ENCODE measurements at regions not wholly inside any gene's neighbourhood (a gene's known extent, or its start where the extent isn't known, plus 50 kb on each side); places are given as distances from the start of the nearest gene placed in this dataset.

DNA sequence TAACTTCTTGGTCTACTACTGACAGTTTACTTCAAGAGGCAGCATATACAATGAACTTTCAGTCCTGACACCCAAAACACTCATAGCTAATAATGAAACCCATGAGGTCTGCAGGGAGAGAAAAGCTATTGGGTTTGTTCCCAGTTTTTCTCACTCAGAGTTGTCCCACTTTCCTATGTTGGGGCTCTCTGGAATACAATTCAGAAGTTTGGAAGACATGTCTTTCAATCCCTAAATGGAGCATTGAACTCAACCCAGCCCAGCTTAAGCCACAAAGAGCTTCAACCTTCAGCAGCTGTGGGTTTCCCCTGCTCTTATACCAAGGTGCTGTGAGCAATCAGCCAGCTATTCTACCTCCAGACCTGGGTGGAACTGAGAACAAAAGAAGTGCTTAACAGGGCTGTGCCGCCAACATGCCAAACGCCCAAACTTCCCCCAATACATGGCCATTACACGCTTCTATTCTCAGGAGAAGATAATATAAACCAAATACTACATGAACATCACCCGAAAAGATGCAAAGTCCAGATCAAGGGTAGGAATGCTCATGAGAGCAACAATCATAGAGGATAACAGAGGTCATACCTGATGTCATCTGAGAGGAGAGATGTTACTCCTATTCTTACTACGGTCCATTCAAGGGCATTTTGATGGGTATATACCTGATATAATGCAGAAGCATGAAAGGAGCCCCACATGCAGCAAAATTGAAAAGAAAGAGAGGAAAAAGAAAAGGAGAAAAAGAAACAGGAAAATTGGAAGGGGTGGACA, 131.2 kb upstream of the TGFBR2 start:
- H3K36me3 ChIP-seq (ENCODE audit: control insufficient read depth in 2 of 4, insufficient read depth in 4 of 4, low read length in 3 of 4): no peaks in the 10 kb centered on the region

More for the DNA sequence above, 131.2 kb upstream of the TGFBR2 start:
- no peak overlapping the region for H4K91ac ChIP-seq (replicated peaks; ENCODE audit: insufficient read length, low read length)
- TF ChIP-seq ASH2L (IDR thresholded peaks at IDR 0.05; ENCODE audit: low read length): no peak
- no peak for TF ChIP-seq HDAC6 (IDR thresholded peaks at IDR 0.05; ENCODE audit: low read depth, low read length)
- TF ChIP-seq JUND (IDR thresholded peaks at IDR 0.05; ENCODE audit: low read length): no peak
- no peak for TF ChIP-seq SP1 (IDR thresholded peaks at IDR 0.05; ENCODE audit: low read depth, low read length)
- no peak for TF ChIP-seq HDAC2 (IDR thresholded peaks at IDR 0.05; ENCODE audit: borderline replicate concordance in 1 of 2, low read depth in 2 of 2, low read length in 2 of 2)
- TF ChIP-seq CHD2 (IDR thresholded peaks at IDR 0.05; ENCODE audit: low read length): no peak
- TF ChIP-seq CEBPB (IDR thresholded peaks at IDR 0.05; ENCODE audit: low read depth, low read length): no peak
- no peak for TF ChIP-seq PHF8 (conservative IDR thresholded peaks at IDR 0.05; ENCODE audit: low read depth, low read length)
- TF ChIP-seq MAX (IDR thresholded peaks at IDR 0.05): no peak
- no peak for TF ChIP-seq RFX5 (IDR thresholded peaks at IDR 0.05; ENCODE audit: borderline replicate concordance, low read depth, low read length)
- no peak for TF ChIP-seq KDM5A (IDR thresholded peaks at IDR 0.05; ENCODE audit: low read length)
- no peak for TF ChIP-seq RAD21 (IDR thresholded peaks at IDR 0.05 in 1 of 2, conservative IDR thresholded peaks at IDR 0.05 in 1 of 2; ENCODE audit: low read depth in 2 of 2, low read length in 2 of 2)
- H2BK15ac ChIP-seq (ENCODE audit: low read length): no peak overlapping the region
- no peak overlapping the region for H3K9ac ChIP-seq (replicated peaks in 1 of 4; ENCODE audit: extremely low read depth in 1 of 4, low read depth in 3 of 4, low read length in 3 of 4)
- H2AFZ ChIP-seq (ENCODE audit: low read length): peak overlapping the region; percentile 9; the same call in 1 of the 2 replicates
- H3K27me3 ChIP-seq (replicated peaks in 1 of 4; ENCODE audit: control insufficient read depth in 3 of 4, extremely low read depth in 1 of 4, insufficient read depth in 3 of 4, low read length in 3 of 4): no peaks in the 10 kb centered on the region
- no peak overlapping the region for H4K5ac ChIP-seq (ENCODE audit: insufficient read length, low read depth, low read length)
- no peak overlapping the region for H2BK120ac ChIP-seq (replicated peaks; ENCODE audit: low read depth, low read length)
- H3K4me2 ChIP-seq (ENCODE audit: insufficient read depth in 1 of 2, low read depth in 2 of 2, low read length in 2 of 2): no peak overlapping the region
- H3K18ac ChIP-seq (ENCODE audit: extremely low read depth, low read length): no peak overlapping the region
- no peak overlapping the region for H3K14ac ChIP-seq (ENCODE audit: insufficient read length)
- H3K23ac ChIP-seq (ENCODE audit: insufficient read length): no peak overlapping the region
- no peaks in the 10 kb centered on the region for H3K79me1 ChIP-seq (ENCODE audit: low read depth, low read length)
- 83% methylated on average over 5 of the region's 5 CpGs; no CpG with 5 or more reads in 1 of the 2 experiments for WGBS, 2 experiments (ENCODE audit: extremely low coverage in 1 of 2, insufficient coverage in 1 of 2, insufficient read length in 1 of 2, insufficient replicate concordance in 2 of 2, low coverage in 1 of 2, low lambda C conversion rate in 2 of 2, missing lambda C conversion rate in 1 of 2)
- H4K20me1 ChIP-seq (replicated peaks in 1 of 2; ENCODE audit: control insufficient read depth in 1 of 2, insufficient read depth in 2 of 2, low read length in 2 of 2): no peaks in the 10 kb centered on the region
- H3K4ac ChIP-seq (replicated peaks; ENCODE audit: insufficient read length, low read depth, low read length): no peak overlapping the region
- no peak overlapping the region for H2BK20ac ChIP-seq (ENCODE audit: low read length)
- FAIRE-seq (no peak), DNase-seq (ENCODE audit: low read depth in 1 of 2, low spot score in 2 of 2) (no peak)
- H2BK12ac ChIP-seq (ENCODE audit: low read depth, low read length): no peak overlapping the region
- ChIA-PET POLR2A (ENCODE audit: partially characterized antibody) (no interaction called here), CTCF (ENCODE audit: partially characterized antibody) (interaction anchor here (0.7 kb wide), 1 partner anchor 16 kb away, joined by 3 read pairs; no protein-coding TSS in a partner anchor)
- peaks cover 0 to 3% (median 0%) of the 10 kb centered on the region in 4 experiments; a peak in 1 of 7 replicates for H3K4me1 ChIP-seq (replicated peaks in 1 of 4; ENCODE audit: control insufficient read depth in 3 of 4, insufficient read depth in 4 of 4, low read length in 3 of 4)
- no peak overlapping the region for H3K27ac ChIP-seq (ENCODE audit: low read depth, low read length)
- H2AK5ac ChIP-seq (ENCODE audit: low read depth, low read length): no peak overlapping the region
- H3K23me2 ChIP-seq (ENCODE audit: low read depth, low read length): no peaks in the 10 kb centered on the region
- no peak overlapping the region for H3K56ac ChIP-seq (replicated peaks; ENCODE audit: insufficient read length, low read depth, low read length)
- H2BK5ac ChIP-seq (ENCODE audit: low read depth, low read length): no peak overlapping the region
- H4K8ac ChIP-seq (ENCODE audit: extremely low read depth, insufficient read depth, low read length): no peak overlapping the region
- H3K4me3 ChIP-seq (ENCODE audit: extremely low read depth in 1 of 4, insufficient read depth in 2 of 4, low read depth in 3 of 4, low read length in 4 of 4): no peak overlapping the region
- H3K9me3 ChIP-seq (ENCODE audit: insufficient read depth in 2 of 2, low read depth in 1 of 2, low read length in 1 of 2): 0 out of 4 replicates have a peak, but pooled peaks cover 0 to under 1% of the 10 kb centered on the region in 2 experiments
- no peaks in the 10 kb centered on the region for H3K79me2 ChIP-seq (ENCODE audit: control insufficient read depth in 1 of 2, insufficient read depth in 2 of 2, low read length in 2 of 2)
